ENCODE measurements at regions not wholly inside any gene's neighbourhood (a gene's known extent, or its start where the extent isn't known, plus 50 kb on each side); places are given as distances from the start of the nearest gene placed in this dataset.

GRCh38 chr5:3129252-3129651 is 377.8 kb upstream of the IRX2 start:
- Histone ChIP-seq H2BK20ac (ENCODE audit: low read length) (no peak overlapping the region), H3K4me3 (ENCODE audit: extremely low read depth in 1 of 4, insufficient read depth in 2 of 4, low read depth in 3 of 4, low read length in 4 of 4) (no peak overlapping the region), H2AFZ (ENCODE audit: low read length) (no peak overlapping the region), H3K18ac (ENCODE audit: extremely low read depth, low read length) (no peak overlapping the region), H2BK120ac (replicated peaks; ENCODE audit: low read depth, low read length) (no peak overlapping the region), H3K9me3 (ENCODE audit: insufficient read depth in 2 of 2, low read depth in 1 of 2, low read length in 1 of 2) (no peaks in the 10 kb centered on the region), H3K14ac (ENCODE audit: insufficient read length) (no peak overlapping the region), H4K5ac (ENCODE audit: insufficient read length, low read depth, low read length) (no peak overlapping the region), H3K9ac (replicated peaks in 1 of 4; ENCODE audit: extremely low read depth in 1 of 4, low read depth in 3 of 4, low read length in 3 of 4) (no peak overlapping the region), H3K79me2 (ENCODE audit: control insufficient read depth in 1 of 2, insufficient read depth in 2 of 2, low read length in 2 of 2) (no peaks in the 10 kb centered on the region), H3K36me3 (ENCODE audit: control insufficient read depth in 2 of 4, insufficient read depth in 4 of 4, low read length in 3 of 4) (no peaks in the 10 kb centered on the region), H3K4me1 (replicated peaks in 1 of 4; ENCODE audit: control insufficient read depth in 3 of 4, insufficient read depth in 4 of 4, low read length in 3 of 4) (peaks cover 4 to 15% (median 4%) of the 10 kb centered on the region in 4 experiments; a peak in 5 of 7 replicates), H4K8ac (ENCODE audit: extremely low read depth, insufficient read depth, low read length) (no peak overlapping the region), H2BK12ac (ENCODE audit: low read depth, low read length) (no peak overlapping the region), H3K4ac (replicated peaks; ENCODE audit: insufficient read length, low read depth, low read length) (no peak overlapping the region), H3K79me1 (ENCODE audit: low read depth, low read length) (no peaks in the 10 kb centered on the region), H3K23ac (ENCODE audit: insufficient read length) (no peak overlapping the region), H3K23me2 (ENCODE audit: low read depth, low read length) (no peaks in the 10 kb centered on the region), H3K27ac (ENCODE audit: low read depth, low read length) (no peak overlapping the region), H2AK5ac (ENCODE audit: low read depth, low read length) (no peak overlapping the region), H3K4me2 (ENCODE audit: insufficient read depth in 1 of 2, low read depth in 2 of 2, low read length in 2 of 2) (no peak overlapping the region), H3K56ac (replicated peaks; ENCODE audit: insufficient read length, low read depth, low read length) (no peak overlapping the region), H2BK15ac (ENCODE audit: low read length) (no peak overlapping the region), H2BK5ac (ENCODE audit: low read depth, low read length) (no peak overlapping the region), H4K91ac (replicated peaks; ENCODE audit: insufficient read length, low read length) (no peak overlapping the region), H4K20me1 (replicated peaks in 1 of 2; ENCODE audit: control insufficient read depth in 1 of 2, insufficient read depth in 2 of 2, low read length in 2 of 2) (no peaks in the 10 kb centered on the region), H3K27me3 (replicated peaks in 1 of 4; ENCODE audit: control insufficient read depth in 3 of 4, extremely low read depth in 1 of 4, insufficient read depth in 3 of 4, low read length in 3 of 4) (peaks cover 0 to 11% (median 7%) of the 10 kb centered on the region in 4 experiments; a peak in 4 of 7 replicates)
- CTCF ChIA-PET (ENCODE audit: partially characterized antibody): no interaction called here
- no peak for DNase-seq (ENCODE audit: low read depth in 1 of 2, low spot score in 2 of 2)
- FAIRE-seq: no peak
- 87% methylated on average over 4 of the region's 4 CpGs; no CpG with 5 or more reads in 1 of the 2 experiments for WGBS, 2 experiments (ENCODE audit: extremely low coverage in 1 of 2, insufficient coverage in 1 of 2, insufficient read length in 1 of 2, insufficient replicate concordance in 2 of 2, low coverage in 1 of 2, low lambda C conversion rate in 2 of 2, missing lambda C conversion rate in 1 of 2)
- POLR2A ChIA-PET (ENCODE audit: partially characterized antibody): no interaction called here
- no peak for TF ChIP-seq SP4 (IDR thresholded peaks at IDR 0.05; ENCODE audit: low read length)
- no peak for TF ChIP-seq CHD2 (IDR thresholded peaks at IDR 0.05; ENCODE audit: low read length)
- no peak for TF ChIP-seq MAX (IDR thresholded peaks at IDR 0.05)
- TF ChIP-seq E2F6 (IDR thresholded peaks at IDR 0.05): no peak
- TF ChIP-seq SRF (IDR thresholded peaks at IDR 0.05; ENCODE audit: low read depth, low read length): no peak
- TF ChIP-seq CTCF (IDR thresholded peaks at IDR 0.05; ENCODE audit: control extremely low read depth in 1 of 3, insufficient read depth in 1 of 3, low read depth in 1 of 3, low read length in 3 of 3): no peak
- no peak for TF ChIP-seq SP2 (IDR thresholded peaks at IDR 0.05; ENCODE audit: low read length)
- TF ChIP-seq TAF1 (IDR thresholded peaks at IDR 0.05; ENCODE audit: low read depth, low read length): no peak
- TF ChIP-seq KDM4A (IDR thresholded peaks at IDR 0.05; ENCODE audit: low read depth, low read length, severe bottlenecking): no peak
- no peak for TF ChIP-seq KDM1A (IDR thresholded peaks at IDR 0.05; ENCODE audit: borderline replicate concordance, low read length)
- TF ChIP-seq JUN (IDR thresholded peaks at IDR 0.05; ENCODE audit: low read depth, low read length): no peak
